NK-92 treated with Interleukin-12 subunit alpha and Interleukin-12 subunit beta, amount 100 ng/mL, for 24 hours (cell line): ENCODE measurements at regions not wholly inside any gene's neighbourhood (a gene's known extent, or its start where the extent isn't known, plus 50 kb on each side); places are given as distances from the start of the nearest gene placed in this dataset.
A peak's percentile ranks its signal among the peaks of the same experiment; 100 is the strongest.

Experiments
- DNase-seq: peaks from one replicate; lab custom pipeline; 2025; lab: John Stamatoyannopoulos, UW

GRCh38 chr13:107251341-107251740, 683.4 kb upstream of the ARGLU1 start:
- DNase-seq, result no peak

- DNase-seq, result no peak
Measured at GRCh38 chr13:107250628-107251027, 682.7 kb upstream of the ARGLU1 start.

GRCh38 chr13:107244241-107244640, 676.3 kb upstream of the ARGLU1 start:
- no peak for DNase-seq

- DNase-seq, result no peak
Measured at GRCh38 chr13:107242138-107242537, 674.2 kb upstream of the ARGLU1 start.

- DNase-seq, result no peak
Measured at GRCh38 chr13:107241381-107241780, 673.4 kb upstream of the ARGLU1 start.

- DNase-seq, result no peak
Measured at GRCh38 chr13:107239213-107239612, 671.3 kb upstream of the ARGLU1 start.

- no peak for DNase-seq
Measured at GRCh38 chr13:107238262-107238981, 670.5 kb upstream of the ARGLU1 start.

GRCh38 chr13:107234319-107235073, 666.6 kb upstream of the ARGLU1 start:
- DNase-seq, result no peak

- no peak for DNase-seq
Measured at GRCh38 chr13:107233541-107233940, 665.6 kb upstream of the ARGLU1 start.

- no peak for DNase-seq
Measured at GRCh38 chr13:107231944-107232343, 664.0 kb upstream of the ARGLU1 start.

GRCh38 chr13:107223867-107224266, 655.9 kb upstream of the ARGLU1 start:
- no peak for DNase-seq

- no peak for DNase-seq
Measured at GRCh38 chr13:107222597-107222996, 654.7 kb upstream of the ARGLU1 start.

- no peak for DNase-seq
Measured at GRCh38 chr13:107220245-107220644, 652.3 kb upstream of the ARGLU1 start.

GRCh38 chr13:107217251-107217650, 649.3 kb upstream of the ARGLU1 start:
- no peak for DNase-seq

- no peak for DNase-seq
Measured at GRCh38 chr13:107216046-107216755, 648.3 kb upstream of the ARGLU1 start.

- peak; percentile 30 for DNase-seq
Measured at GRCh38 chr13:107211073-107211472, 643.1 kb upstream of the ARGLU1 start.

- no peak for DNase-seq
Measured at GRCh38 chr13:107210723-107211030, 642.7 kb upstream of the ARGLU1 start.

- no peak for DNase-seq
Measured at GRCh38 chr13:107209824-107210722, 642.1 kb upstream of the ARGLU1 start.

- no peak for DNase-seq
Measured at GRCh38 chr13:107208889-107209288, 641.0 kb upstream of the ARGLU1 start.

GRCh38 chr13:107205318-107206104, 637.6 kb upstream of the ARGLU1 start:
- DNase-seq, result peak; percentile 35

- no peak for DNase-seq
Measured at GRCh38 chr13:107203146-107203847, 635.4 kb upstream of the ARGLU1 start.
